ENCODE measurements at regions not wholly inside any gene's neighbourhood (a gene's known extent, or its start where the extent isn't known, plus 50 kb on each side); places are given as distances from the start of the nearest gene placed in this dataset.
"Not testable (repeated sequence)": the region's sequence is repeated elsewhere in the genome, so short reads cannot be mapped to it uniquely, and the experiment has no call there.

DNA sequence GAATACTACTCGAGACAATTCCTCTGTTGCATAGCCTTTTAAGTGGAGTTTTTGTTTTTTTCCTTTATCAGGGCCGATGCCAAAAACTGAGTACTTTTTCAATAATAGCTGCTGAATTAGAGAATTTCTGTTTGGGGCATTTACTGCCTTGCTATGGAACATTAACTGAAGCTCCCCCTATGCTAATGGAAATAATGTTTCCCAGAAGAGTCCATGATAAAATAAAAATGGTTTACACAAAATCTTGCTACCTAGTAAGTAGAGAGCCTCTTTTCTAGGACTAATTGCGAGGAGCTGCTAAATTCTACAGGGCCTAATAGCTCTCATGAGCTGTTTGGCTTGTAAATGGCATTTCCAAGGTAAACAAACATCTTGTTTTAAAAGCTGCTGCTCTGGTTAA, 128.2 kb upstream of the MYO10 start:
- Mint-ChIP-seq H3K27ac (peak overlapping the region; percentile 52), H3K36me3 (ENCODE audit: low read depth) (no peaks in the 10 kb centered on the region), H3K27me3 (ENCODE audit: insufficient read depth) (no peaks in the 10 kb centered on the region), H3K9me3 (peaks cover 9% of the 10 kb centered on the region), H3K4me1 (peaks cover 29% of the 10 kb centered on the region), H3K4me3 (no peak overlapping the region)
- Histone ChIP-seq H3K27ac (ENCODE audit: low read depth, low read length) (no peak overlapping the region), H3K9ac (ENCODE audit: extremely low read depth, low read length, poor library complexity, severe bottlenecking) (no peak overlapping the region), H3K4me1 (ENCODE audit: control insufficient read depth, insufficient read depth, low read length) (peaks cover 8% of the 10 kb centered on the region), H3K27me3 (ENCODE audit: control insufficient read depth, insufficient read depth, low read length, poor library complexity, severe bottlenecking) (no peaks in the 10 kb centered on the region), H3K4me3 (ENCODE audit: low read length) (peak overlapping the region; percentile 44), H3K9me3 (ENCODE audit: control insufficient read depth, low read length) (no peaks in the 10 kb centered on the region), H3K36me3 (ENCODE audit: control insufficient read depth, insufficient read depth, low read length) (no peaks in the 10 kb centered on the region)
- TF ChIP-seq, protein P1, sequence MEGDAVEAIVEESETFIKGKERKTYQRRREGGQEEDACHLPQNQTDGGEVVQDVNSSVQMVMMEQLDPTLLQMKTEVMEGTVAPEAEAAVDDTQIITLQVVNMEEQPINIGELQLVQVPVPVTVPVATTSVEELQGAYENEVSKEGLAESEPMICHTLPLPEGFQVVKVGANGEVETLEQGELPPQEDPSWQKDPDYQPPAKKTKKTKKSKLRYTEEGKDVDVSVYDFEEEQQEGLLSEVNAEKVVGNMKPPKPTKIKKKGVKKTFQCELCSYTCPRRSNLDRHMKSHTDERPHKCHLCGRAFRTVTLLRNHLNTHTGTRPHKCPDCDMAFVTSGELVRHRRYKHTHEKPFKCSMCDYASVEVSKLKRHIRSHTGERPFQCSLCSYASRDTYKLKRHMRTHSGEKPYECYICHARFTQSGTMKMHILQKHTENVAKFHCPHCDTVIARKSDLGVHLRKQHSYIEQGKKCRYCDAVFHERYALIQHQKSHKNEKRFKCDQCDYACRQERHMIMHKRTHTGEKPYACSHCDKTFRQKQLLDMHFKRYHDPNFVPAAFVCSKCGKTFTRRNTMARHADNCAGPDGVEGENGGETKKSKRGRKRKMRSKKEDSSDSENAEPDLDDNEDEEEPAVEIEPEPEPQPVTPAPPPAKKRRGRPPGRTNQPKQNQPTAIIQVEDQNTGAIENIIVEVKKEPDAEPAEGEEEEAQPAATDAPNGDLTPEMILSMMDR (conservative IDR thresholded peaks at IDR 0.05) = no peak
- 65 to 72% methylated on average over 3 of the region's 3 CpGs for WGBS, 2 experiments (ENCODE audit: insufficient coverage in 1 of 2, insufficient read length in 1 of 2)
- no peak for DNase-seq

DNA sequence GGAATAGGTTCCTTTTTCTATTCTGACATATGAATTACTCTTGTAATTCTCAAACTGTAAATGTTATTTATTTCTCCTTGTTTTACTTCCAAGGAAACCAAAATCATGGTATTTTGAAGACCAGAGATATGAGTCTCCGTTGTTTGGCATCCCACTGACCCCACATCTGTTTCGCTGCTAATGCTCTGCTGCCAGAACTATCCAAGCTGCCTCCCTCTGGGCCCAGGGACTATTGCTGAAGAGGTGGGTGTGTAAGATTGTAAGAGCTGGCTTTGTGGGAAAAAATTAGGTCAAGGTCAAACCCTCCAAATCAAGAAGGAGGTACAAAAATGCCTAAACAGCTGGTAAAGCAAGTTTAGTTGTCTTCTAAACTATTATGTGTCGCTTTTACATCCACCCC, 129.4 kb upstream of the MYO10 start:
- peak overlapping the region; percentile 89 for H3K27ac Mint-ChIP-seq
- Histone ChIP-seq H3K9ac (ENCODE audit: extremely low read depth, low read length, poor library complexity, severe bottlenecking) (no peak overlapping the region), H3K4me1 (ENCODE audit: control insufficient read depth, insufficient read depth, low read length) (peaks cover 8% of the 10 kb centered on the region), H3K4me3 (ENCODE audit: low read length) (no peak overlapping the region), H3K27ac (ENCODE audit: low read depth, low read length) (no peak overlapping the region), H3K27me3 (ENCODE audit: control insufficient read depth, insufficient read depth, low read length, poor library complexity, severe bottlenecking) (no peaks in the 10 kb centered on the region), H3K36me3 (ENCODE audit: control insufficient read depth, insufficient read depth, low read length) (no peaks in the 10 kb centered on the region), H3K9me3 (ENCODE audit: control insufficient read depth, low read length) (no peaks in the 10 kb centered on the region)
- peak overlapping the region; percentile 0 for H3K4me3 Mint-ChIP-seq
- H3K36me3 Mint-ChIP-seq (ENCODE audit: low read depth) = no peaks in the 10 kb centered on the region
- peaks cover 9% of the 10 kb centered on the region for H3K9me3 Mint-ChIP-seq
- no peaks in the 10 kb centered on the region for H3K27me3 Mint-ChIP-seq (ENCODE audit: insufficient read depth)
- DNase-seq = peak; percentile 58
- H3K4me1 Mint-ChIP-seq = peaks cover 29% of the 10 kb centered on the region
- WGBS, 2 experiments (ENCODE audit: insufficient coverage in 1 of 2, insufficient read length in 1 of 2) = 67 to 73% methylated on average over 1 to 3 of the region's 3 CpGs
- TF ChIP-seq, protein P1 (conservative IDR thresholded peaks at IDR 0.05) = no peak

DNA sequence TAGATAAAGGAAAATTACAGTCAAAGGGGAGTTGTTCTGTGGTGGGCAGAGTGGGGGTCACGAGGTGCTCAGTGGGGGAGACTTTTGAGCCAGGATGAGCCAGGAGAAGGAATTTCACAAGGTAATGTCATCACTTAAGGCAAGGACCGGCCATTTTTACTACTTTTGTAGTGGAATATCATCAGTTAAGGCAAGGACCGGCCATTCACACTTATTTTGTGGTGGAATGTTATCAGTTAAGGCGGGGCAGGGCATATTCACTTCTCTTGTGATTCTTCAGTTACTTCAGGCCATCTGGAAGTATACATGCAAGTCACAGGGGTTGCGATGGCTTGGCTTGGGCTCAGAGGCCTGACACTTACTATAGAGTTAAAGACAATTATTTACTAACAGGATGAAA, 129.9 kb upstream of the MYO10 start:
- peak overlapping the region; percentile 89 for H3K27ac Mint-ChIP-seq
- H3K9me3 ChIP-seq (ENCODE audit: control insufficient read depth, low read length); H3K27ac ChIP-seq (ENCODE audit: low read depth, low read length); H3K9ac ChIP-seq (ENCODE audit: extremely low read depth, low read length, poor library complexity, severe bottlenecking); H3K27me3 ChIP-seq (ENCODE audit: control insufficient read depth, insufficient read depth, low read length, poor library complexity, severe bottlenecking); H3K36me3 Mint-ChIP-seq (ENCODE audit: low read depth); H3K27me3 Mint-ChIP-seq (ENCODE audit: insufficient read depth); H3K9me3 Mint-ChIP-seq; H3K4me3 ChIP-seq (ENCODE audit: low read length); H3K36me3 ChIP-seq (ENCODE audit: control insufficient read depth, insufficient read depth, low read length); H3K4me1 ChIP-seq (ENCODE audit: control insufficient read depth, insufficient read depth, low read length): not testable (repeated sequence)
- peak overlapping the region; percentile 19 for H3K4me3 Mint-ChIP-seq
- DNase-seq = peak; percentile 77
- H3K4me1 Mint-ChIP-seq = peaks cover 29% of the 10 kb centered on the region
- 51 to 53% methylated on average over 3 to 5 of the region's 5 CpGs for WGBS, 2 experiments (ENCODE audit: insufficient coverage in 1 of 2, insufficient read length in 1 of 2)
